GM04504 (cell line): ENCODE measurements at regions not wholly inside any gene's neighbourhood (a gene's known extent, or its start where the extent isn't known, plus 50 kb on each side); places are given as distances from the start of the nearest gene placed in this dataset.
"Not testable (repeated sequence)": the region's sequence is repeated elsewhere in the genome, so short reads cannot be mapped to it uniquely, and the experiment has no call there.

ENCODE experiments used
- DNase-seq: peaks from one replicate; pipeline ENCODE4 v3.0.0-alpha.2; 2012; ENCODE audit warnings: low read depth

- DNase-seq = no peak
Measured at GRCh38 chr18:47409519-47409918, 158.1 kb upstream of the SKOR2 start.

GRCh38 chr18:47407736-47408135 lies 156.3 kb upstream of the SKOR2 start:
- no peak for DNase-seq

- DNase-seq = no peak
Measured at GRCh38 chr18:47404845-47405244, 153.4 kb upstream of the SKOR2 start.

GRCh38 chr18:47403949-47404348 lies 152.5 kb upstream of the SKOR2 start:
- no peak for DNase-seq

- DNase-seq = no peak
Measured at GRCh38 chr18:47403317-47403716, 151.9 kb upstream of the SKOR2 start.

- DNase-seq = no peak
Measured at GRCh38 chr18:47399475-47399874, 148.0 kb upstream of the SKOR2 start.

- DNase-seq = no peak
Measured at GRCh38 chr18:47397671-47398319, 146.3 kb upstream of the SKOR2 start.

GRCh38 chr18:47391665-47392064 lies 140.2 kb upstream of the SKOR2 start:
- no peak for DNase-seq

- DNase-seq = no peak
Measured at GRCh38 chr18:47390410-47391024, 139.1 kb upstream of the SKOR2 start.

GRCh38 chr18:47389210-47389609 lies 137.8 kb upstream of the SKOR2 start:
- no peak for DNase-seq

- DNase-seq = no peak
Measured at GRCh38 chr18:47387864-47388263, 136.4 kb upstream of the SKOR2 start.

GRCh38 chr18:47383729-47384128 lies 132.3 kb upstream of the SKOR2 start:
- DNase-seq = no peak

- DNase-seq = no peak
Measured at GRCh38 chr18:47381975-47382570, 130.6 kb upstream of the SKOR2 start.

GRCh38 chr18:47380153-47380552 lies 128.7 kb upstream of the SKOR2 start:
- no peak for DNase-seq

GRCh38 chr18:47373465-47373864 lies 122.0 kb upstream of the SKOR2 start:
- DNase-seq = no peak

GRCh38 chr18:47370052-47370451 lies 118.6 kb upstream of the SKOR2 start:
- DNase-seq = no peak

- DNase-seq = not testable (repeated sequence)
Measured at GRCh38 chr18:47354061-47354460, 102.6 kb upstream of the SKOR2 start.

GRCh38 chr18:47346016-47346415 lies 94.6 kb upstream of the SKOR2 start:
- DNase-seq = no peak

- no peak for DNase-seq
Measured at GRCh38 chr18:47345291-47345690, 93.8 kb upstream of the SKOR2 start.

GRCh38 chr18:47343291-47343690 lies 91.8 kb upstream of the SKOR2 start:
- DNase-seq = no peak

GRCh38 chr18:47342566-47342965 lies 91.1 kb upstream of the SKOR2 start:
- DNase-seq = no peak

GRCh38 chr18:47341678-47342077 lies 90.2 kb upstream of the SKOR2 start:
- DNase-seq = no peak

- DNase-seq = no peak
Measured at GRCh38 chr18:47334966-47335365, 83.5 kb upstream of the SKOR2 start.
